ENCODE measurements at regions not wholly inside any gene's neighbourhood (a gene's known extent, or its start where the extent isn't known, plus 50 kb on each side); places are given as distances from the start of the nearest gene placed in this dataset.

GRCh38 chr1:168407832-168408538 lies 127.3 kb downstream of the TBX19 start (continued):
- TF ChIP-seq, protein P1, sequence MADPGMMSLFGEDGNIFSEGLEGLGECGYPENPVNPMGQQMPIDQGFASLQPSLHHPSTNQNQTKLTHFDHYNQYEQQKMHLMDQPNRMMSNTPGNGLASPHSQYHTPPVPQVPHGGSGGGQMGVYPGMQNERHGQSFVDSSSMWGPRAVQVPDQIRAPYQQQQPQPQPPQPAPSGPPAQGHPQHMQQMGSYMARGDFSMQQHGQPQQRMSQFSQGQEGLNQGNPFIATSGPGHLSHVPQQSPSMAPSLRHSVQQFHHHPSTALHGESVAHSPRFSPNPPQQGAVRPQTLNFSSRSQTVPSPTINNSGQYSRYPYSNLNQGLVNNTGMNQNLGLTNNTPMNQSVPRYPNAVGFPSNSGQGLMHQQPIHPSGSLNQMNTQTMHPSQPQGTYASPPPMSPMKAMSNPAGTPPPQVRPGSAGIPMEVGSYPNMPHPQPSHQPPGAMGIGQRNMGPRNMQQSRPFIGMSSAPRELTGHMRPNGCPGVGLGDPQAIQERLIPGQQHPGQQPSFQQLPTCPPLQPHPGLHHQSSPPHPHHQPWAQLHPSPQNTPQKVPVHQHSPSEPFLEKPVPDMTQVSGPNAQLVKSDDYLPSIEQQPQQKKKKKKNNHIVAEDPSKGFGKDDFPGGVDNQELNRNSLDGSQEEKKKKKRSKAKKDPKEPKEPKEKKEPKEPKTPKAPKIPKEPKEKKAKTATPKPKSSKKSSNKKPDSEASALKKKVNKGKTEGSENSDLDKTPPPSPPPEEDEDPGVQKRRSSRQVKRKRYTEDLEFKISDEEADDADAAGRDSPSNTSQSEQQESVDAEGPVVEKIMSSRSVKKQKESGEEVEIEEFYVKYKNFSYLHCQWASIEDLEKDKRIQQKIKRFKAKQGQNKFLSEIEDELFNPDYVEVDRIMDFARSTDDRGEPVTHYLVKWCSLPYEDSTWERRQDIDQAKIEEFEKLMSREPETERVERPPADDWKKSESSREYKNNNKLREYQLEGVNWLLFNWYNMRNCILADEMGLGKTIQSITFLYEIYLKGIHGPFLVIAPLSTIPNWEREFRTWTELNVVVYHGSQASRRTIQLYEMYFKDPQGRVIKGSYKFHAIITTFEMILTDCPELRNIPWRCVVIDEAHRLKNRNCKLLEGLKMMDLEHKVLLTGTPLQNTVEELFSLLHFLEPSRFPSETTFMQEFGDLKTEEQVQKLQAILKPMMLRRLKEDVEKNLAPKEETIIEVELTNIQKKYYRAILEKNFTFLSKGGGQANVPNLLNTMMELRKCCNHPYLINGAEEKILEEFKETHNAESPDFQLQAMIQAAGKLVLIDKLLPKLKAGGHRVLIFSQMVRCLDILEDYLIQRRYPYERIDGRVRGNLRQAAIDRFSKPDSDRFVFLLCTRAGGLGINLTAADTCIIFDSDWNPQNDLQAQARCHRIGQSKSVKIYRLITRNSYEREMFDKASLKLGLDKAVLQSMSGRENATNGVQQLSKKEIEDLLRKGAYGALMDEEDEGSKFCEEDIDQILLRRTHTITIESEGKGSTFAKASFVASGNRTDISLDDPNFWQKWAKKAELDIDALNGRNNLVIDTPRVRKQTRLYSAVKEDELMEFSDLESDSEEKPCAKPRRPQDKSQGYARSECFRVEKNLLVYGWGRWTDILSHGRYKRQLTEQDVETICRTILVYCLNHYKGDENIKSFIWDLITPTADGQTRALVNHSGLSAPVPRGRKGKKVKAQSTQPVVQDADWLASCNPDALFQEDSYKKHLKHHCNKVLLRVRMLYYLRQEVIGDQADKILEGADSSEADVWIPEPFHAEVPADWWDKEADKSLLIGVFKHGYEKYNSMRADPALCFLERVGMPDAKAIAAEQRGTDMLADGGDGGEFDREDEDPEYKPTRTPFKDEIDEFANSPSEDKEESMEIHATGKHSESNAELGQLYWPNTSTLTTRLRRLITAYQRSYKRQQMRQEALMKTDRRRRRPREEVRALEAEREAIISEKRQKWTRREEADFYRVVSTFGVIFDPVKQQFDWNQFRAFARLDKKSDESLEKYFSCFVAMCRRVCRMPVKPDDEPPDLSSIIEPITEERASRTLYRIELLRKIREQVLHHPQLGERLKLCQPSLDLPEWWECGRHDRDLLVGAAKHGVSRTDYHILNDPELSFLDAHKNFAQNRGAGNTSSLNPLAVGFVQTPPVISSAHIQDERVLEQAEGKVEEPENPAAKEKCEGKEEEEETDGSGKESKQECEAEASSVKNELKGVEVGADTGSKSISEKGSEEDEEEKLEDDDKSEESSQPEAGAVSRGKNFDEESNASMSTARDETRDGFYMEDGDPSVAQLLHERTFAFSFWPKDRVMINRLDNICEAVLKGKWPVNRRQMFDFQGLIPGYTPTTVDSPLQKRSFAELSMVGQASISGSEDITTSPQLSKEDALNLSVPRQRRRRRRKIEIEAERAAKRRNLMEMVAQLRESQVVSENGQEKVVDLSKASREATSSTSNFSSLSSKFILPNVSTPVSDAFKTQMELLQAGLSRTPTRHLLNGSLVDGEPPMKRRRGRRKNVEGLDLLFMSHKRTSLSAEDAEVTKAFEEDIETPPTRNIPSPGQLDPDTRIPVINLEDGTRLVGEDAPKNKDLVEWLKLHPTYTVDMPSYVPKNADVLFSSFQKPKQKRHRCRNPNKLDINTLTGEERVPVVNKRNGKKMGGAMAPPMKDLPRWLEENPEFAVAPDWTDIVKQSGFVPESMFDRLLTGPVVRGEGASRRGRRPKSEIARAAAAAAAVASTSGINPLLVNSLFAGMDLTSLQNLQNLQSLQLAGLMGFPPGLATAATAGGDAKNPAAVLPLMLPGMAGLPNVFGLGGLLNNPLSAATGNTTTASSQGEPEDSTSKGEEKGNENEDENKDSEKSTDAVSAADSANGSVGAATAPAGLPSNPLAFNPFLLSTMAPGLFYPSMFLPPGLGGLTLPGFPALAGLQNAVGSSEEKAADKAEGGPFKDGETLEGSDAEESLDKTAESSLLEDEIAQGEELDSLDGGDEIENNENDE (IDR thresholded peaks at IDR 0.05; ENCODE audit: insufficient replicate concordance, low read length), result no peak
- TF ChIP-seq USF2 (IDR thresholded peaks at IDR 0.05; ENCODE audit: low read length) (no peak), BACH1 (IDR thresholded peaks at IDR 0.05; ENCODE audit: low read length) (no peak)

All from H1 (cell line).